Gastroesophageal sphincter (tissue), 4 donors: ENCODE measurements at regions not wholly inside any gene's neighbourhood (a gene's known extent, or its start where the extent isn't known, plus 50 kb on each side); places are given as distances from the start of the nearest gene placed in this dataset.

Experiments
- ATAC-seq: fragments of 150-250 bp; one replicate; pipeline ENCODE4 v1.9.1; 2016; ENCODE audit warnings: mild to moderate bottlenecking, moderate library complexity
- H3K27ac ChIP-seq, 4 donors: fragments of 200-600 bp; sonication (generic) in 3 of 4; 1 replicate in 3 of 4; 2 replicates in 1 of 4; pipeline ENCODE4 v1.5.1; 2016 to 2019
- H3K27me3 ChIP-seq: fragments of 200-600 bp; sonication (generic); one replicate; pipeline ENCODE4 v1.5.1; 2019
- H3K36me3 ChIP-seq, 2 donors: fragments of 200-600 bp; sonication (generic); one replicate each; pipeline ENCODE4 v1.5.1; 2019; ENCODE audit warnings: control low read depth in 1 of 2
- H3K4me1 ChIP-seq, 3 donors: fragments of 200-600 bp; sonication (generic); 1 replicate in 2 of 3; 2 replicates in 1 of 3; pipeline ENCODE4 v1.5.1; 2016 to 2019; ENCODE audit warnings: control low read depth in 2 of 3
- H3K4me3 ChIP-seq, 2 donors: fragments of 200-600 bp; sonication (generic); one replicate each; pipeline ENCODE4 v1.5.1; 2019; ENCODE audit warnings: mild to moderate bottlenecking in 1 of 2, moderate library complexity in 1 of 2
- H3K9me3 ChIP-seq, 3 donors: fragments of 200-600 bp; sonication (generic); one replicate each; pipeline ENCODE4 v1.5.1; 2017 to 2019; ENCODE audit warnings: control low read depth in 2 of 3
- EP300 ChIP-seq: sonication (generic); formaldehyde crosslinking; IDR thresholded peaks from one replicate; pipeline ENCODE4 v1.6.1; 2017; ENCODE audit warnings: antibody characterized with exemption, mild to moderate bottlenecking
- POLR2A ChIP-seq, 2 donors: fragments of 450-650 bp; IDR thresholded peaks; one replicate each; pipeline ENCODE4 v1.6.1; 2017; ENCODE audit warnings: antibody characterized with exemption in 2 of 2, mild to moderate bottlenecking in 2 of 2, moderate library complexity in 1 of 2
- POLR2AphosphoS5 ChIP-seq: sonication (generic); formaldehyde crosslinking; IDR thresholded peaks from one replicate; pipeline ENCODE4 v1.6.1; 2017; ENCODE audit warnings: antibody characterized with exemption
- WGBS, 2 donors: methylation state at CpG; one replicate each; pipeline ENCODE4 v1.1.5; 2018; ENCODE audit warnings: low coverage in 1 of 2; 5-methylcytosine and 5-hydroxymethylcytosine counted together
- TF ChIP-seq, protein P1 (sequence below), 4 experiments: fragments of 200-600 bp in 2 of 4; fragments of 450-650 bp in 2 of 4; sonication (generic) in 1 of 4; IDR thresholded peaks; one replicate each; pipeline ENCODE4 v1.5.1; 2017 to 2019; ENCODE audit warnings: antibody characterized with exemption in 4 of 4, mild to moderate bottlenecking in 2 of 4, moderate library complexity in 2 of 4

DNA sequence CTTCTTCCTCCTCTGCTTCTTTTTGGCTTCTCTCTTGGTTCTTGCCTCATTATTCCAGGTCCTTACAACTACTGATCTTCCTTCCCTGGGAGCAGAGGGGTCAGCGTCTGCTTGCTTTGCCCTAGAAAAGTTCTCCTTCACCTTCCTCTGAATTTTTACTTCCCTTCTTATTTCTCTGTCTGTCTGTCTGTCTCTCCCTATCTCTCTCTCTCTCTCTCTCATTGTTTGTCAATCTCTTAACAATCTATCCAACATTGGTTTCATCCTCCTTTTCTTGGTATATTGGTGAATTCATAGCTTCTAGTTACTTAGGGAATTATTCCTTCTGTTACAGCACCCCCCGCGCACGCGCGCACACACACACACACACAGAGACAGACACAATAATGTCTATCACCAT lies 559.1 kb downstream of the MN1 start:
- no peak for ATAC-seq
- no peaks in the 10 kb centered on the region for H3K9me3 ChIP-seq
- H3K4me1 ChIP-seq: peaks cover 0 to 38% (median 13%) of the 10 kb centered on the region in 3 donors
- H3K4me3 ChIP-seq: no peak overlapping the region
- peak overlapping the region in 1 of 4 donors; percentile 62 for H3K27ac ChIP-seq
- TF ChIP-seq POLR2AphosphoS5 (no peak), POLR2A (IDR thresholded peaks at IDR 0.05) (no peak), EP300 (no peak)
- TF ChIP-seq, protein P1, sequence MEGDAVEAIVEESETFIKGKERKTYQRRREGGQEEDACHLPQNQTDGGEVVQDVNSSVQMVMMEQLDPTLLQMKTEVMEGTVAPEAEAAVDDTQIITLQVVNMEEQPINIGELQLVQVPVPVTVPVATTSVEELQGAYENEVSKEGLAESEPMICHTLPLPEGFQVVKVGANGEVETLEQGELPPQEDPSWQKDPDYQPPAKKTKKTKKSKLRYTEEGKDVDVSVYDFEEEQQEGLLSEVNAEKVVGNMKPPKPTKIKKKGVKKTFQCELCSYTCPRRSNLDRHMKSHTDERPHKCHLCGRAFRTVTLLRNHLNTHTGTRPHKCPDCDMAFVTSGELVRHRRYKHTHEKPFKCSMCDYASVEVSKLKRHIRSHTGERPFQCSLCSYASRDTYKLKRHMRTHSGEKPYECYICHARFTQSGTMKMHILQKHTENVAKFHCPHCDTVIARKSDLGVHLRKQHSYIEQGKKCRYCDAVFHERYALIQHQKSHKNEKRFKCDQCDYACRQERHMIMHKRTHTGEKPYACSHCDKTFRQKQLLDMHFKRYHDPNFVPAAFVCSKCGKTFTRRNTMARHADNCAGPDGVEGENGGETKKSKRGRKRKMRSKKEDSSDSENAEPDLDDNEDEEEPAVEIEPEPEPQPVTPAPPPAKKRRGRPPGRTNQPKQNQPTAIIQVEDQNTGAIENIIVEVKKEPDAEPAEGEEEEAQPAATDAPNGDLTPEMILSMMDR (IDR thresholded peaks at IDR 0.05): no peak
- WGBS, 2 donors: 94 to 95% methylated on average over 2 to 6 of the region's 6 CpGs
- no peaks in the 10 kb centered on the region for H3K36me3 ChIP-seq
- no peaks in the 10 kb centered on the region for H3K27me3 ChIP-seq

GRCh38 chr22:27242917-27243589 lies 558.5 kb downstream of the MN1 start:
- Histone ChIP-seq H3K36me3 (no peaks in the 10 kb centered on the region), H3K27me3 (no peaks in the 10 kb centered on the region), H3K27ac (no peak overlapping the region), H3K9me3 (no peaks in the 10 kb centered on the region), H3K4me3 (no peak overlapping the region), H3K4me1 (peaks cover 0 to 44% (median 13%) of the 10 kb centered on the region in 3 donors)
- ATAC-seq: no peak
- WGBS, 2 donors: 73 to 74% methylated on average over 2 to 10 of the region's 12 CpGs
- TF ChIP-seq, protein P1 (IDR thresholded peaks at IDR 0.05): no peak
- TF ChIP-seq POLR2AphosphoS5: no peak
- no peak for TF ChIP-seq POLR2A (IDR thresholded peaks at IDR 0.05)
- TF ChIP-seq EP300: no peak

DNA sequence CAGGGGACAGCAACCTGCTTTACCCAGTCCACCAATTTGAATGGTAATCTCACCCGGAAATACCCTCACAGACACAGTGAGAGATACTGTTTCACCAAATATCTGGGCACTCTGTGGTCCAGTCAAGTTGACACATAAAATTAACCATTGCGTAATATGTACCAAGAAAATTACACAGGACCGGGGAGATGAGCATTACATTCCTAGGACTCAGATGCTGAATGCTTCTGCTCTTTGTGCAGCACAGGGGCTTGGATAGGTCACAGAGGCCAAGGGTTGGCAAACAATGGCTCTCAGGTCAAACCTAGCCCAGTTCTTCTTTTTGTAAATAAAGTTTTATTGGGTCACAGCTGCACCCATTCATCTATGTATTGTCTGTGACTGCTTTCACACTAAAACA lies 557.2 kb downstream of the MN1 start:
- H3K27ac ChIP-seq: no peak overlapping the region
- no peak for ATAC-seq
- WGBS, 2 donors: 89 to 100% methylated on average over 3 of the region's 3 CpGs
- no peaks in the 10 kb centered on the region for H3K9me3 ChIP-seq
- no peak overlapping the region for H3K4me3 ChIP-seq
- H3K4me1 ChIP-seq: peaks cover 0 to 43% (median 9%) of the 10 kb centered on the region in 3 donors
- no peaks in the 10 kb centered on the region for H3K36me3 ChIP-seq
- H3K27me3 ChIP-seq: no peaks in the 10 kb centered on the region
- TF ChIP-seq, protein P1 (IDR thresholded peaks at IDR 0.05): no peak
- TF ChIP-seq POLR2A (IDR thresholded peaks at IDR 0.05): no peak
- no peak for TF ChIP-seq EP300
- no peak for TF ChIP-seq POLR2AphosphoS5

DNA sequence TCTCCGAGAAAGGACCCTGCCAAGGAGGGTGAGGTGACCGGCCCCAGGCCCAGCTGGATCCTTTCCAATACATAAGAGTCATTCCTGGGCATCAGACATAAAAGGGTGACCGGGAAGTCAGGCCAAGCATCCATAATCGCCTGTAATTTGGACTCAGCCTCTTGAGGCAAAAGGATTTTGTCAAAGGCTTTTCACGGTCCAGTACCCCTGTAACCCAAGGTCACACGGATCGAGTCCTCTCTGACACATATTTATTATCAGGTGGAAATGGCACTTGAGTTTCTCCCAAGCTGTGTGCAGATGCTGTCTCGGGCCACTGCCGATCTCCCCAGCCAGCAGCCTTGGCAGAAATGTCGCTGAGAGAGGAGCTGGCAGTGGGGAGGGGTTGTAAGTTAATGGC lies 556.5 kb downstream of the MN1 start:
- no peak for ATAC-seq
- Histone ChIP-seq H3K36me3 (no peaks in the 10 kb centered on the region), H3K27ac (no peak overlapping the region), H3K9me3 (no peaks in the 10 kb centered on the region), H3K4me1 (peaks cover 0 to 36% (median 8%) of the 10 kb centered on the region in 3 donors), H3K4me3 (no peak overlapping the region), H3K27me3 (no peaks in the 10 kb centered on the region)
- TF ChIP-seq POLR2AphosphoS5 (no peak), POLR2A (IDR thresholded peaks at IDR 0.05) (no peak), EP300 (no peak)
- TF ChIP-seq, protein P1 (IDR thresholded peaks at IDR 0.05): no peak
- 40 to 72% methylated on average over 1 to 10 of the region's 10 CpGs for WGBS, 2 donors

GRCh38 chr22:27246558-27246957 lies 555.0 kb downstream of the MN1 start:
- Histone ChIP-seq H3K4me3 (no peak overlapping the region), H3K27me3 (no peaks in the 10 kb centered on the region), H3K27ac (peak overlapping the region in 1 of 4 donors; percentile 35), H3K36me3 (no peaks in the 10 kb centered on the region), H3K9me3 (no peaks in the 10 kb centered on the region), H3K4me1 (peaks cover 0 to 28% (median 7%) of the 10 kb centered on the region in 3 donors)
- TF ChIP-seq, protein P1 (IDR thresholded peaks at IDR 0.05): no peak
- TF ChIP-seq POLR2A (IDR thresholded peaks at IDR 0.05) (no peak), EP300 (no peak), POLR2AphosphoS5 (no peak)
- ATAC-seq: no peak
- WGBS, 2 donors: 93 to 96% methylated on average over 3 of the region's 3 CpGs
